IMR-90 (cell line): ENCODE measurements at regions not wholly inside any gene's neighbourhood (a gene's known extent, or its start where the extent isn't known, plus 50 kb on each side); places are given as distances from the start of the nearest gene placed in this dataset.

Experiments
- BHLHE40 ChIP-seq: fragments of 150-350 bp; IDR thresholded peaks from 2 replicates; pipeline ENCODE4 v1.6.1; 2016; ENCODE audit warnings: mild to moderate bottlenecking, low read depth, low read length
- CEBPB ChIP-seq: IDR thresholded peaks from 2 replicates; pipeline ENCODE4 v1.6.1; 2012; ENCODE audit warnings: low read depth, low read length, improper control_type of control experiment
- CTCF ChIP-seq: conservative IDR thresholded peaks from 2 replicates; pipeline ENCODE4 v1.5.1; 2012; ENCODE audit warnings: mild to moderate bottlenecking, low read depth, low read length, improper control_type of control experiment
- ELK1 ChIP-seq: fragments of 150-350 bp; IDR thresholded peaks from 2 replicates; pipeline ENCODE4 v1.6.1; 2016; ENCODE audit warnings: low read depth, mild to moderate bottlenecking, low read length, moderate library complexity, borderline replicate concordance
- NFE2L2 ChIP-seq: fragments of 150-350 bp; IDR thresholded peaks from 2 replicates; pipeline ENCODE4 v1.6.1; 2016; ENCODE audit warnings: low read depth, mild to moderate bottlenecking, low read length
- POLR2A ChIP-seq: IDR thresholded peaks from 2 replicates; pipeline ENCODE4 v1.6.1; 2012; ENCODE audit warnings: mild to moderate bottlenecking, low read depth, low read length
- RAD21 ChIP-seq: IDR thresholded peaks from 2 replicates; pipeline ENCODE4 v1.6.1; 2012; ENCODE audit warnings: low read length, improper control_type of control experiment
- USF2 ChIP-seq: fragments of 150-350 bp; IDR thresholded peaks from 2 replicates; pipeline ENCODE4 v1.6.1; 2017; ENCODE audit warnings: mild to moderate bottlenecking, antibody characterized with exemption, low read length, low read depth

GRCh38 chr17:21545064-21545463 is 147.3 kb upstream of the KCNJ18 start:
- TF ChIP-seq CTCF (no peak), BHLHE40 (no peak), POLR2A (no peak), RAD21 (no peak), ELK1 (no peak), CEBPB (no peak), USF2 (no peak), NFE2L2 (no peak)
